ENCODE measurements at regions not wholly inside any gene's neighbourhood (a gene's known extent, or its start where the extent isn't known, plus 50 kb on each side); places are given as distances from the start of the nearest gene placed in this dataset.

- TF ChIP-seq SUZ12 (IDR thresholded peaks at IDR 0.05; ENCODE audit: extremely low read depth, insufficient read depth, insufficient read length) (no peak), YY1 (IDR thresholded peaks at IDR 0.05; ENCODE audit: insufficient read depth, insufficient read length) (no peak), ZNF274 (IDR thresholded peaks at IDR 0.05; ENCODE audit: low read depth, low read length) (no peak)
Measured at GRCh38 chr1:200306944-200307754, 102.7 kb downstream of the ZNF281 start.
